Middle frontal gyrus (tissue), 1 donor: ENCODE measurements at regions not wholly inside any gene's neighbourhood (a gene's known extent, or its start where the extent isn't known, plus 50 kb on each side); places are given as distances from the start of the nearest gene placed in this dataset.

Experiments
- DNase-seq: peaks from one replicate; pipeline ENCODE4 v3.0.0-alpha.2; 2015; ENCODE audit warnings: low spot score; ENCODE audit errors: extremely low spot score

GRCh38 chr16:86037999-86038925 lies 139.3 kb downstream of the IRF8 start:
- no peak for DNase-seq

DNA sequence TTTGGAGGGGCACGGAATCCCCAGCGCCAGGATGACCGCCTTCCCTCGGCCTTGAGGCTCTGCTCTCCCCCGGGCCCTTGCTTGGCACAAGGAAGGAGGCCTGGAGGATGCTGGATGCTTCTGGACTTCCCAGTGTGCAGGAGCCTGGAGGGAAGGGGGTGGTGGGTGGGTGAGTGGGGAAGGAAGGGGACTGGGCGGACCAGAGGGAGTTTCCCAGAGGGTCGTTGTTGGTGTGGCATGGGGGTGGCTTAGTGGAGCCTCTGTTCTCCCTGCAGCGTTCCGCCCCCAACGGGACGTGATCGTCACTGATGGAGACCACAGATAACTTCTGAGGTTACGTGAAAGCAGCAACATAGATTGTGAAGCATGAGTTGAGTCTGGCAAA lies 140.0 kb downstream of the IRF8 start:
- DNase-seq: no peak

DNA sequence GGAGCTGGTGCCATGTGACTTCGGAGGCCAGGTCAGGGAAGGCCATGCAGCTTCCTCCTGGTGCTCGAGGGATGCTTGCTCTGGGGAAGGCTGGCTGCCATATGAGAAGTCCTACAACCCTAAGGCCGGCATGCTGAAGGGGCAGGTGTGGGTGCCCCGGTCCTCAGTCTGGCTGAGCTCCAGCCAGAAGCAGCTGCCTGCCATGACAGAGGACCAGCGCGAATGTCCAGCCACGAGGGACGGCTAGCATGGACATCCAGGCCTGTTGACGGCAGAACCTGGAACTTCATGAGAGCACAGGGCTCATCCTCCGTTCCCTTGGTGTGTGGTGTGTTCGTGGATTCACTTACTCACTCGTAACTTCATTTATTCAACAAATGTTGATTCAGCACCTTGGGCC lies 140.6 kb downstream of the IRF8 start:
- DNase-seq: no peak

- no peak for DNase-seq
Measured at GRCh38 chr16:86040496-86040895, 141.5 kb downstream of the IRF8 start.

- no peak for DNase-seq
Measured at GRCh38 chr16:86041215-86041614, 142.3 kb downstream of the IRF8 start.

DNA sequence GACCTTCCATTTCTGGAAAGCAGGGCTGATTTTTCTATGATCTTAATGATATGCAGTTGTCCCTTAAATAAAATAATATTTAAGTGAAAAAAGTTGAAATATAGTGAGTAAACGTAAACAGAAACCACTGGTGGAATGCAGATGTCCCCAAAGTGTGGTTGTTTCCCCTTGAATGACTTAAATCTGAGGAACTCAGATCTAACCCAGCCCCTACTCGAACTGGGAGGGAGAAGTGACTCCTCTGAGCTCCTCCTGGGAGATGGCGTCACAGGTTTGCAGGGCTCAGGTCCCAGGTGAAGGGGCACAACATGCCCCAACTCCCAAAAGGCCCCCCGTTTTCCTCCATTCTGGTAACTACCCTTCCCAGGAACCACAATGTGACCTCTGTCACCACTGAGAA lies 142.8 kb downstream of the IRF8 start:
- no peak for DNase-seq

DNA sequence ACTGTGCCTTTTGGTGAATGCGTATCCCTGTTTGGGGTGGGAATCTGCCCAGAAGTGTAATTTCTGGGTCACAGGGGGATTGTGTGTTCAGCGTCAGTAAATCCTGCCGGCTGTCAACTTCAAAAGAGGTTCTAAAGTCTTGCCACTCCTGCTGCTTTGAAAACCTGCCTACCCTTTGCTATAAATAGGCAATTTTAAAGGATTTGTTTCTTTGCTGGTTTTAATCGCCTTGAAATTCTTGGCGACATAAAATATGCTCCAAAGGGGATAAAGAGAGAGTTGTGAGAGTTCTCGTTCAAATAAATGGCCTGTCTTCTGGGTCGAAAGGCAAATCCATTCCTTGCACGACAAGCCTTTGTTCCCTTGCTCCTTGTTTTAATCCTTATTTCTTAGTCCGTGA lies 143.4 kb downstream of the IRF8 start:
- no peak for DNase-seq

GRCh38 chr16:86042996-86043725 lies 144.2 kb downstream of the IRF8 start:
- DNase-seq: no peak

GRCh38 chr16:86044241-86044671 lies 145.3 kb downstream of the IRF8 start:
- DNase-seq: no peak

- no peak for DNase-seq
Measured at GRCh38 chr16:86044881-86045590, 146.1 kb downstream of the IRF8 start.

GRCh38 chr16:86045591-86045971 lies 146.6 kb downstream of the IRF8 start:
- DNase-seq: no peak

GRCh38 chr16:86046026-86046425 lies 147.1 kb downstream of the IRF8 start:
- no peak for DNase-seq

DNA sequence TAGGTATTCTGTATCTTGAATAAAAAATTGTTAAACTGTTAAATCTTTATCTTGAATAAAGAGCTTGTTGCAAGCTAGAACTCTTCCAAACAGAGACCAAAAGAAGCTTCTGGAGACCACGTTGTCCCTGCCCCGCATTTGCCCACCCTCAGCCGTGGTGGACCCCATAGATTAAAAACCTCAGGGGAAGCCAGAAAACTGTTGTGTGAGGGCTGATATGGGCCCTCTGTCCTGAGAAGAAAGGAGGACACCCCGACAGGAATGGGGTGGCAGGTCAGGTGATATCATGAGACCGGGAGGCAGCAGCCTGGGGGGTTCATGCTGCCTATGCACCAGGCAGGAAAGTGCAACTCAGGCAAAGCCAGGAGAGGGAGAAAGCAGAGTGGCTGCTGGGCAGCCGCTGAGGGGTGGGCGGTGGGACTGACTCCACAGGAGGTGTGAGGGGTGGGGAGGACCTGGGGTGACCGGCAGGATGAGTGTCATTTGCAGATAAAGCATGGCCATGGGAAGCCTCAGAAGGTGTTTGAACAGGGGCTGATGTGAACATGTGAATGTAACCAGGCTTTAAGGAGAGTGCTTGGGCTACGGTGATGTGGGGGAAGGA lies 147.8 kb downstream of the IRF8 start:
- DNase-seq: no peak

DNA sequence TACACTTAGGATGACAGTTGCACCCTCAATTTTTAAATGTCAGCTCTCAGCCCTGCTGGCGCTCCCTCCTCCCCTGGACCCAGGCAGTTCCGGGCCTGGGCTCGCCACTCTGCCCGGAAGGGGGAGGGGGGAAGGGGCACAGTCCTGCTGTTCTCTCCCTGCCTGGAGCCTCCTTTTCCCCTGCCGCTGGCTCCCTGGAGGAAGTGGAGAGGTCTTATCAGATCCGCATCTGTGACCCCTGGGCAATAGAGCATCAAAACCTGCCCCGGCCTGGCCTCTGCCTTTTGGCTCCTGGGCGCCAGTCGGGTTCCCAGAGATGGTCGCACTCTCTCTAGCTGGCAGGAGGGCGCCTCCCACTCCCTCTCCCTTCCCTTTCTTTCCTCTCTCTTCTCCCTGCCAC lies 149.3 kb downstream of the IRF8 start:
- DNase-seq: no peak

DNA sequence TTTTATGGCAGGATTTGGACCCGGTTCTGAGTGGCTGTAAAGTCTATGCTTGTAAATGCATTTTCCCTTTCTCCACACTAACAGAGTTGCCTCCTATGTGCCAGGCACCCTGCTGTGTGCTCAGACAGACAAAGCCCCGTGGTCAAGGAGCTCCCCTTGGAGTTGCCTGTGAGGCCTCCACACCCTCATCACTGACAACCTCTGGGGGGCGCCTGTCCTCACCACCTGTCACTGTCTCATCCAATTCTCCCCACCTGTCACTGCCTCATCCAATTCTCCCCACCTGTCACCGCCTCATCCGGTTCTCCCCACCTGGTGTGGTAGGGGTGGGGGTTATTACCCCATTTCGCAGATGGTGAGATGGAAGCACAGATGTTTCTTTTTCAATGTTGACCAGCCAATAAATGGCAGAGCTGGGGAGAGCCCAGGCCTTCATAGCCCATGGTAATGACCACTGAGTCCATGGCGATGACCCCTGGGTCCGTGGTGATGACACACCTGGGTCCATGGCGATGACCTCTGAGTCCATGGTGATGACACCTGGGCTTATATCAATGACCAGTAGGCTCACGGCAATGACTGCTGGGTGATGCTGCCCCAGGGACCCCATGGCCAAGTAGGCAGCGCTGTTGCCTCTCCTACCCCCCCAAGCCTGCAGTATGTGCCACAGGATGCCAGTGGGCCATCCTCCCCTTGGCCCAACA lies 150.1 kb downstream of the IRF8 start:
- no peak for DNase-seq

GRCh38 chr16:86049641-86050040 lies 150.7 kb downstream of the IRF8 start:
- no peak for DNase-seq

GRCh38 chr16:86050111-86050510 lies 151.1 kb downstream of the IRF8 start:
- no peak for DNase-seq

DNA sequence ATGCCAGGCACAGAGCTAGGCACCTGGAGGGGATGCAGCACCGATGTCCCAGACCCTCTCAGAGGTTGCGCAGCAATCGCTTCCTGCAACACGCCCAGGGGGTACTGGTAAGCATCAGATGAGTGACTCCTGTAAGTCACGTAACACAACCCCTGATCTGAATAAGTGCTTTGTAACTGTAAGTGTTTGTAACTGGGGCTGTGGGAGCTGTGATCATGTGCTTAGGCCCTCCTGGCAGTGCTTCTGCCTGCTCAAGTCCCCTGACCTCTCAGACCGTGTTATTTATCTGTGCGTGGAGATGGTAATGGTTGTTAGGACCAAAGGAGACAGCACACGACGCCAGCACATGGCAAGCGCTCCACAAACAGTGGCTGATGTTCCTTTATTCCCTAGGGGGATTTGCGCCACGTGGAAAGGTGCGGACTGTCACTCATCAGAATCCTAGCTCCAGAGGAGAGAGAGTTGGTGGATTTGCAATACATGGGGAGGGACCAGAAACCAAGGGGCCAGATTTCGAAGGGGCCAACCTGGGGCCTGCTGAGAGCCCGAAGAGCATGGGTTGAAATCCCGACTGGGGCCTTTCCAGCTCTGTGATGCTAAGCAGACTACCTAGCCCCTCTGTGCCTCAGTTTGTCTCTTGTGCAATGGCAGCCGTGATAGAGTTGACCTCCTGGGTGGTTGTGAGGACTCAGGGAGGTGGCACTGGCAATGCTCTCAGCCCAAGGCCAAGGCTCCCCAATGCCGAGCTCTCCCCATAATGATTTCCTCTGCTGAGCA lies 151.8 kb downstream of the IRF8 start:
- no peak for DNase-seq

DNA sequence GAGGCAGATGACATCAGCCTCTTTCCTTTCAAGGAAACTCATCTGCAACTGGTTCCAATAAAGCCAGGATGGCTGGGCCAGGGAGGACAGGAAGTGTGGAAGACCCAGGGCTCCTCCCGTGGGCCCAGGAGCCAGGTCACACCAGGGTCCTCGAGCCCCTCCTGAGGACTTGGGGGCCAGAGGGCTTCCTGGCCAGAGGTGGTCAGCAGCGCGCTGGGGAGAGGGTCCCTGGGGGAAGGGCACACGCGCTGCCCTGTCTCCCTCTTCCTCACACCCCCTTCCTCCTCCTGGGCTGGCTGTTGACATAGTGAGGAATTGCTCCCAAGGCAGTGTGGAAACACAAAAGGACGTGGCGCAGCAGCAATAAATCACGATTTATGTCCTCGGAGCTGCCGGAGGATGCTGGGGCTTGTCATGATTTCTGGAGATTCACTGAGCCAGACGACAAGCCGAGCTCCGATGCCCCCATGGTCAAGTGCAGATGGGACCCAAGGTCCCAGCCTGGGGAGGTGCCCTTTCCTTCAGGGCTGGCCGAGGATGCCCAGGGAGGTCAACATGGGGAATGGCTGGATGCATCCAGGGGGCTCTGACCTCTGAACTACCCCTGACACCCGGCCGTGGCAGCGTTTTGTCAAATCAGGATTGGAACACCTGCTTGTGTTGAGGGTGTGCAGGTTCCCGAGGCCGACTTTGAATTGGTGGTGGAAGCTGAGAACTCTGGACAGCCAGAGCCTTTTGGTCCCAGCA lies 152.6 kb downstream of the IRF8 start:
- DNase-seq: no peak
